ENCODE measurements at regions not wholly inside any gene's neighbourhood (a gene's known extent, or its start where the extent isn't known, plus 50 kb on each side); places are given as distances from the start of the nearest gene placed in this dataset.

GRCh38 chrX:120000490-120001246, 57.1 kb upstream of the NKAP start:
- peak in 1 of 2 donors; percentile 6 for DNase-seq (ENCODE audit: low read depth in 2 of 2)
- peaks cover 31% of the 10 kb centered on the region for H3K27me3 ChIP-seq (ENCODE audit: control insufficient read depth, insufficient read depth, low read length)
- no peaks in the 10 kb centered on the region for H4K20me1 ChIP-seq (ENCODE audit: control insufficient read depth, extremely low read depth, insufficient read depth, low read length)
- no peak overlapping the region for H3K9ac ChIP-seq (ENCODE audit: insufficient read depth, low read length)
- no peaks in the 10 kb centered on the region for H3K36me3 ChIP-seq (ENCODE audit: control insufficient read depth, insufficient read depth, low read length)
- H3K4me3 ChIP-seq (replicated peaks in 1 of 4; ENCODE audit: control extremely low read depth in 1 of 4, insufficient read depth in 1 of 4, low read depth in 3 of 4, low read length in 4 of 4), result no peak overlapping the region
- no peak overlapping the region for H2AFZ ChIP-seq (ENCODE audit: low read length)
- H3K27ac ChIP-seq (ENCODE audit: insufficient read depth, low read length), result no peak overlapping the region
- no peaks in the 10 kb centered on the region for H3K79me2 ChIP-seq (ENCODE audit: control insufficient read depth, insufficient read depth, low read length)
- no peak overlapping the region for H3K4me2 ChIP-seq (ENCODE audit: extremely low read depth, insufficient read depth, low read length)
- H3K9me3 ChIP-seq (ENCODE audit: control insufficient read depth, insufficient read depth, low read depth, low read length), result no peaks in the 10 kb centered on the region
- TF ChIP-seq EZH2 (IDR thresholded peaks at IDR 0.05; ENCODE audit: low read length, missing control alignments) (no peak), CTCF (conservative IDR thresholded peaks at IDR 0.05 in 1 of 2, IDR thresholded peaks at IDR 0.05 in 1 of 2; ENCODE audit: low read depth in 1 of 2, low read length in 2 of 2) (no peak)
- H3K4me1 ChIP-seq (ENCODE audit: control insufficient read depth, extremely low read depth, insufficient read depth, low read length), result no peaks in the 10 kb centered on the region

GRCh38 chrX:119999087-119999634, 55.6 kb upstream of the NKAP start:
- Histone ChIP-seq H3K27me3 (ENCODE audit: control insufficient read depth, insufficient read depth, low read length) (peaks cover 31% of the 10 kb centered on the region), H3K36me3 (ENCODE audit: control insufficient read depth, insufficient read depth, low read length) (no peaks in the 10 kb centered on the region), H3K27ac (ENCODE audit: insufficient read depth, low read length) (no peak overlapping the region), H3K4me3 (replicated peaks in 1 of 4; ENCODE audit: control extremely low read depth in 1 of 4, insufficient read depth in 1 of 4, low read depth in 3 of 4, low read length in 4 of 4) (no peak overlapping the region), H3K9me3 (ENCODE audit: control insufficient read depth, insufficient read depth, low read depth, low read length) (no peaks in the 10 kb centered on the region), H2AFZ (ENCODE audit: low read length) (no peak overlapping the region), H4K20me1 (ENCODE audit: control insufficient read depth, extremely low read depth, insufficient read depth, low read length) (no peaks in the 10 kb centered on the region), H3K4me1 (ENCODE audit: control insufficient read depth, extremely low read depth, insufficient read depth, low read length) (no peaks in the 10 kb centered on the region), H3K4me2 (ENCODE audit: extremely low read depth, insufficient read depth, low read length) (no peak overlapping the region), H3K9ac (ENCODE audit: insufficient read depth, low read length) (no peak overlapping the region), H3K79me2 (ENCODE audit: control insufficient read depth, insufficient read depth, low read length) (no peaks in the 10 kb centered on the region)
- TF ChIP-seq CTCF (conservative IDR thresholded peaks at IDR 0.05 in 1 of 2, IDR thresholded peaks at IDR 0.05 in 1 of 2; ENCODE audit: low read depth in 1 of 2, low read length in 2 of 2) (no peak), EZH2 (IDR thresholded peaks at IDR 0.05; ENCODE audit: low read length, missing control alignments) (peak; percentile 66)
- no peak for DNase-seq (ENCODE audit: low read depth in 2 of 2)

- Histone ChIP-seq H3K9ac (ENCODE audit: insufficient read depth, low read length) (no peak overlapping the region), H3K27me3 (ENCODE audit: control insufficient read depth, insufficient read depth, low read length) (peaks cover 31% of the 10 kb centered on the region), H4K20me1 (ENCODE audit: control insufficient read depth, extremely low read depth, insufficient read depth, low read length) (no peaks in the 10 kb centered on the region), H2AFZ (ENCODE audit: low read length) (no peak overlapping the region), H3K79me2 (ENCODE audit: control insufficient read depth, insufficient read depth, low read length) (no peaks in the 10 kb centered on the region), H3K9me3 (ENCODE audit: control insufficient read depth, insufficient read depth, low read depth, low read length) (no peaks in the 10 kb centered on the region), H3K4me2 (ENCODE audit: extremely low read depth, insufficient read depth, low read length) (no peak overlapping the region), H3K36me3 (ENCODE audit: control insufficient read depth, insufficient read depth, low read length) (no peaks in the 10 kb centered on the region), H3K4me1 (ENCODE audit: control insufficient read depth, extremely low read depth, insufficient read depth, low read length) (no peaks in the 10 kb centered on the region), H3K27ac (ENCODE audit: insufficient read depth, low read length) (no peak overlapping the region), H3K4me3 (replicated peaks in 1 of 4; ENCODE audit: control extremely low read depth in 1 of 4, insufficient read depth in 1 of 4, low read depth in 3 of 4, low read length in 4 of 4) (no peak overlapping the region)
- TF ChIP-seq CTCF (conservative IDR thresholded peaks at IDR 0.05 in 1 of 2, IDR thresholded peaks at IDR 0.05 in 1 of 2; ENCODE audit: low read depth in 1 of 2, low read length in 2 of 2) (no peak), EZH2 (IDR thresholded peaks at IDR 0.05; ENCODE audit: low read length, missing control alignments) (no peak)
- DNase-seq (ENCODE audit: low read depth in 2 of 2), result no peak
Measured at GRCh38 chrX:119997570-119997969, 54.0 kb upstream of the NKAP start.

Data from fibroblast of lung (primary cell).